PFSK-1 (cell line): ENCODE measurements at regions not wholly inside any gene's neighbourhood (a gene's known extent, or its start where the extent isn't known, plus 50 kb on each side); places are given as distances from the start of the nearest gene placed in this dataset.

Experiments used
- FOXP2 ChIP-seq: optimal IDR thresholded peaks from 2 replicates; pipeline ENCODE3; 2011; ENCODE audit warnings: borderline replicate concordance, control low read depth, inconsistent platforms; ENCODE audit not compliant: insufficient read depth; ENCODE audit errors: extremely low read length, extremely low read depth
- POLR2AphosphoS5 ChIP-seq: IDR thresholded peaks from 2 replicates; pipeline ENCODE4 v1.6.1; 2012; ENCODE audit warnings: low read depth, mild to moderate bottlenecking, control low read depth, low read length, moderate library complexity
- REST ChIP-seq, 2 experiments: IDR thresholded peaks; 2 replicates each; pipeline versions ENCODE4 v1.6.1 to v1.8.0; 2011 to 2012; ENCODE audit warnings: low read depth in 2 of 2, low read length in 2 of 2, control low read depth in 1 of 2, inconsistent platforms in 1 of 2, mild to moderate bottlenecking in 1 of 2, moderate library complexity in 1 of 2; ENCODE audit not compliant: insufficient read depth in 1 of 2
- SIN3A ChIP-seq: IDR thresholded peaks from 2 replicates; pipeline ENCODE4 v1.6.1; 2012; ENCODE audit warnings: mild to moderate bottlenecking, low read length, moderate library complexity, borderline replicate concordance; ENCODE audit not compliant: insufficient read depth
- TAF1 ChIP-seq: IDR thresholded peaks from 2 replicates; pipeline ENCODE4 v1.6.1; 2012; ENCODE audit warnings: low read length, control low read depth, borderline replicate concordance; ENCODE audit not compliant: insufficient read depth

- TF ChIP-seq TAF1 (no peak), REST (IDR thresholded peaks at IDR 0.05; ENCODE audit: insufficient read depth in 1 of 2, low read depth in 2 of 2, low read length in 2 of 2) (no peak), FOXP2 (no peak), POLR2AphosphoS5 (no peak), SIN3A (no peak)
Measured at GRCh38 chr4:178426871-178427270, 984.6 kb upstream of the AGA start.

- TF ChIP-seq SIN3A (no peak), TAF1 (no peak), POLR2AphosphoS5 (no peak), FOXP2 (no peak), REST (IDR thresholded peaks at IDR 0.05; ENCODE audit: insufficient read depth in 1 of 2, low read depth in 2 of 2, low read length in 2 of 2) (no peak)
Measured at GRCh38 chr4:178427663-178428062, 985.4 kb upstream of the AGA start.

- TF ChIP-seq POLR2AphosphoS5: no peak
- no peak for TF ChIP-seq TAF1
- TF ChIP-seq REST (IDR thresholded peaks at IDR 0.05; ENCODE audit: insufficient read depth in 1 of 2, low read depth in 2 of 2, low read length in 2 of 2): no peak
- no peak for TF ChIP-seq FOXP2
- no peak for TF ChIP-seq SIN3A
Measured at GRCh38 chr4:178448372-178449035, 1006.3 kb upstream of the AGA start.

- TF ChIP-seq TAF1 (no peak), FOXP2 (no peak), SIN3A (no peak), REST (IDR thresholded peaks at IDR 0.05; ENCODE audit: insufficient read depth in 1 of 2, low read depth in 2 of 2, low read length in 2 of 2) (no peak), POLR2AphosphoS5 (no peak)
Measured at GRCh38 chr4:178450614-178451013, 1008.4 kb upstream of the AGA start.

GRCh38 chr4:178453057-178453456 lies 1010.8 kb upstream of the AGA start:
- no peak for TF ChIP-seq POLR2AphosphoS5
- no peak for TF ChIP-seq REST (IDR thresholded peaks at IDR 0.05; ENCODE audit: insufficient read depth in 1 of 2, low read depth in 2 of 2, low read length in 2 of 2)
- TF ChIP-seq TAF1: no peak
- no peak for TF ChIP-seq FOXP2
- TF ChIP-seq SIN3A: no peak
